Smooth muscle cell (in vitro differentiated cells): ENCODE measurements at regions not wholly inside any gene's neighbourhood (a gene's known extent, or its start where the extent isn't known, plus 50 kb on each side); places are given as distances from the start of the nearest gene placed in this dataset.

ENCODE experiments used
- DNase-seq: peaks from one replicate; lab custom pipeline; 2025; ENCODE audit not compliant: unreplicated experiment; lab: John Stamatoyannopoulos, UW
- H2AFZ ChIP-seq: fragments of 200-600 bp; sonication (generic); 2 replicates; pipeline ENCODE4 v1.6.0; 2016; ENCODE audit warnings: antibody characterized with exemption, low read depth, mild to moderate bottlenecking
- H3F3A ChIP-seq: fragments of 200-600 bp; sonication (generic); 2 replicates; pipeline ENCODE4 v1.6.0; 2017; ENCODE audit warnings: antibody characterized with exemption, low read depth
- H3K27ac ChIP-seq: fragments of 200-600 bp; sonication (generic); 2 replicates; pipeline ENCODE4 v1.5.1; 2016; ENCODE audit warnings: low read depth, mild to moderate bottlenecking
- H3K27me3 ChIP-seq: fragments of 200-600 bp; sonication (generic); 2 replicates; pipeline ENCODE4 v1.6.1; 2016; ENCODE audit warnings: low read depth, mild to moderate bottlenecking
- H3K36me3 ChIP-seq: fragments of 200-600 bp; sonication (generic); 2 replicates; pipeline ENCODE4 v1.5.1; 2016; ENCODE audit warnings: low read depth
- H3K4me1 ChIP-seq: fragments of 200-600 bp; sonication (generic); 2 replicates; pipeline ENCODE4 v1.5.1; 2016; ENCODE audit warnings: low read depth
- H3K4me2 ChIP-seq: fragments of 200-600 bp; sonication (generic); 2 replicates; pipeline ENCODE4 v1.6.0; 2016; ENCODE audit warnings: mild to moderate bottlenecking
- H3K4me3 ChIP-seq: fragments of 200-600 bp; sonication (generic); 2 replicates; pipeline ENCODE4 v1.5.1; 2016; ENCODE audit warnings: mild to moderate bottlenecking
- H3K79me2 ChIP-seq: fragments of 200-600 bp; sonication (generic); 2 replicates; pipeline ENCODE4 v1.6.0; 2016; ENCODE audit warnings: low read depth, mild to moderate bottlenecking
- H3K9ac ChIP-seq: fragments of 200-600 bp; sonication (generic); 2 replicates; pipeline ENCODE4 v1.6.0; 2016; ENCODE audit warnings: low read depth
- H3K9me3 ChIP-seq: fragments of 200-600 bp; sonication (generic); replicated peaks from 2 replicates; pipeline ENCODE4 v1.5.1; 2016; ENCODE audit warnings: low read depth
- H4K20me1 ChIP-seq: fragments of 200-600 bp; sonication (generic); 2 replicates; pipeline ENCODE4 v1.6.0; 2016; ENCODE audit warnings: low read depth
- WGBS: methylation state at CpG from one replicate; pipeline ENCODE4 v1.1.7; 2016; ENCODE audit warnings: low lambda C conversion rate; 5-methylcytosine and 5-hydroxymethylcytosine counted together
- TF ChIP-seq, protein P1 (sequence below): fragments of 200-600 bp; sonication (generic); IDR thresholded peaks from 2 replicates; pipeline ENCODE4 v1.5.1; 2017; ENCODE audit warnings: borderline replicate concordance, mild to moderate bottlenecking, antibody characterized with exemption; ENCODE audit not compliant: insufficient read depth, poor library complexity, severe bottlenecking

DNA sequence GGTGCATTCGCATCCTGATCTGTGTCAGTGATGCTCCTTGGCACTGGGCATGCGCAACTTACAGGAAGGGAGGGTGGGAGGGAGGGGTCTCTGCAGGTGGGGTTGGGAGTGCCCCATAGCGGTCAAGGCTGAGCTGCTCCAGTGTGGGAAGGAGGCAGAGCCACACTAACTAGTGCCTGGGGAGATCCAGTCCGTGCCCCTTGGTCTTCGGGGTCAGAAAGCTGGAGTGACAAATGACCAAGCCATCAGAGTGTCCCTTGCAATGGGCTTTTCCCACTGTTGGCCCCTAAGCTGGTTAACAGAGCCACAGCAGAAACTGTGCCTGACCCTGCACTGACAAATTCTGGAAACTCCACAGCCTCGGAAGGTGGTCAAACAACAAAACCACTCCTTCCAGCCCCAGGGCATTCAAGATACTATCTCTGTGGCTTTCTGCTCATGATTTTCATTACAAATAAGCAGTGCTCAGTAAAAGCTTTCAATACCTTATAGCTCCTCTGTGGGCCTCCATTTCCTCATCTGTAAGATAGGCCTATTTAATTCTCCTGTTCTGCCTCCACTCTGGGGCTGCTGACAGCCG, 138.1 kb upstream of the UNC5B start:
- H3K4me2 ChIP-seq, result no peak overlapping the region
- H3K36me3 ChIP-seq, result no peaks in the 10 kb centered on the region
- H3K27ac ChIP-seq, result no peak overlapping the region
- H3K9me3 ChIP-seq, result no peaks in the 10 kb centered on the region
- H3K27me3 ChIP-seq, result peaks cover 12% of the 10 kb centered on the region
- no peaks in the 10 kb centered on the region for H4K20me1 ChIP-seq
- no peak overlapping the region for H3K9ac ChIP-seq
- no peak overlapping the region for H3K4me3 ChIP-seq
- H3F3A ChIP-seq, result no peaks in the 10 kb centered on the region
- DNase-seq, result no peak
- TF ChIP-seq, protein P1, sequence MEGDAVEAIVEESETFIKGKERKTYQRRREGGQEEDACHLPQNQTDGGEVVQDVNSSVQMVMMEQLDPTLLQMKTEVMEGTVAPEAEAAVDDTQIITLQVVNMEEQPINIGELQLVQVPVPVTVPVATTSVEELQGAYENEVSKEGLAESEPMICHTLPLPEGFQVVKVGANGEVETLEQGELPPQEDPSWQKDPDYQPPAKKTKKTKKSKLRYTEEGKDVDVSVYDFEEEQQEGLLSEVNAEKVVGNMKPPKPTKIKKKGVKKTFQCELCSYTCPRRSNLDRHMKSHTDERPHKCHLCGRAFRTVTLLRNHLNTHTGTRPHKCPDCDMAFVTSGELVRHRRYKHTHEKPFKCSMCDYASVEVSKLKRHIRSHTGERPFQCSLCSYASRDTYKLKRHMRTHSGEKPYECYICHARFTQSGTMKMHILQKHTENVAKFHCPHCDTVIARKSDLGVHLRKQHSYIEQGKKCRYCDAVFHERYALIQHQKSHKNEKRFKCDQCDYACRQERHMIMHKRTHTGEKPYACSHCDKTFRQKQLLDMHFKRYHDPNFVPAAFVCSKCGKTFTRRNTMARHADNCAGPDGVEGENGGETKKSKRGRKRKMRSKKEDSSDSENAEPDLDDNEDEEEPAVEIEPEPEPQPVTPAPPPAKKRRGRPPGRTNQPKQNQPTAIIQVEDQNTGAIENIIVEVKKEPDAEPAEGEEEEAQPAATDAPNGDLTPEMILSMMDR, result no peak
- H3K4me1 ChIP-seq, result peaks cover 17% of the 10 kb centered on the region
- 45% methylated on average over 7 of the region's 7 CpGs for WGBS
- H3K79me2 ChIP-seq, result no peaks in the 10 kb centered on the region
- H2AFZ ChIP-seq, result no peak overlapping the region

DNA sequence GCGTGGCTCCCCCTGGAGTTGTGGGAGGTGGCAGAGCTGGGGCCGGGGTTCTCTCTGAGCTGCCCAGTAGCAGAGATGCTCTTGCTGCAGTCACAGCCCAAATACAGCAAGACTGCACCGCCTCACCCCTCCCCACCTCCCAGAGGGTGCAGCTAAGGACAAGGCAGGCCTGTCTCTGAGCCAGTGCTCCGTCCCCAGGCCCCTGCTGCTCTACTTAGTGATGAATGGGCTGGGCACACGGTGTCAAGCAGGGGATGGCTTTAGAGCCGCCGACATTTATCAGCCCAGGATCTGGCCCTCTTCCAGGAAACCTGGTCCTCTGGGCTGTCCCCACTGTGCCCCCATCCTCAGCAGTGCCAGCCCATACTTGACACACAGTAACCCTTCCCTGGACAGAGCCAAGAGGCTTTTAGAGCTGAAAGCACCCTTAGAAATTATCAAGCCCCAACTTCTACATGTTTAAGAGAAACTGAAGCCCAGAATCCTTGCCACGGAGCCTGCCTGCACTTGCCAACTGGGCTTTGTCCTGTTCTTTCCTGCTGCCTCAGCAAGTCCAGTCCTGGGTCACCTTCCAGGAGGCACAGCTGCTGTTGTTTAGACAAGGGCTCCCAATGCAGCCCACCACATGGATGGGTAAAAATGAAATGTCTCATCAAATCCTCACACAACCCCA, 137.1 kb upstream of the UNC5B start:
- no peaks in the 10 kb centered on the region for H3K9me3 ChIP-seq
- no peaks in the 10 kb centered on the region for H3F3A ChIP-seq
- no peaks in the 10 kb centered on the region for H3K79me2 ChIP-seq
- H3K27ac ChIP-seq, result no peak overlapping the region
- no peak for DNase-seq
- 53% methylated on average over 8 of the region's 8 CpGs for WGBS
- H3K9ac ChIP-seq, result no peak overlapping the region
- H3K4me2 ChIP-seq, result no peak overlapping the region
- no peak overlapping the region for H2AFZ ChIP-seq
- TF ChIP-seq, protein P1, result no peak
- no peaks in the 10 kb centered on the region for H3K36me3 ChIP-seq
- H3K4me3 ChIP-seq, result no peak overlapping the region
- no peaks in the 10 kb centered on the region for H4K20me1 ChIP-seq
- H3K27me3 ChIP-seq, result peaks cover 16% of the 10 kb centered on the region
- H3K4me1 ChIP-seq, result peaks cover 16% of the 10 kb centered on the region

DNA sequence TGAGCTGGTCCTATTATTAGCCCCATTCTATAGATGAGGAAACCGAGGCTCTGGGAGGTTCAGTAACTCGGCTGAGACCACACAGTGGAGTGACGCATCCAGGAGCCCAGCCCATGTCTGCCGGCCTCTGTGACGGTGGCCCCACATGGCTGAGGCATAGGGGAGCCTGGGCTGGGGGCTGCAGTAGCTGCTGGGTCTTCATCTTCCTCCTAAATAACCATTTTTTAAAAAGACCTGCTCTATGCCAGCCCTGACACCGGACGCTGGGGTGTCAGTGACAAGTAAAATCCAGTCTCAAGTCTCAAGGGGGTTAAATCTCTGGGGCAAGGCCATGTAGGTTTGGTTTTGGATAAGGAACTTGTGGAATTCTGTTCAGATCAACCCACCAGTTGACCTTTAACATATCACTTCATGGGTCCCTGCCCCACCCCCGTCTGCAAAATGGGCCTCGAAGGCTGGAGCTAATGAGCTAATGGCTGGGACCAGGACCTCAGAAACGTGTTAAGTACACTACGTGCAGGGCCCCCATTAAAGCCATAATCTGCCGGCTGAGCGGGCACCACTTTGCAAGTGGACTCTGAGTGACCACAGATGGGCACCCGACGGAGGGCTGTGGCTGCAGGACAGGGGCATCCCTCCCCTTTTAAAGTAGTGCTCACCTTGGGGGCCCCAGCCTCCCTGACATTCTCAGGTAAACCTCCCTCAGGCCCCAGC, 136.5 kb upstream of the UNC5B start:
- H3K9ac ChIP-seq, result no peak overlapping the region
- no peak for DNase-seq
- H4K20me1 ChIP-seq, result no peaks in the 10 kb centered on the region
- H3K27me3 ChIP-seq, result peaks cover 16% of the 10 kb centered on the region
- no peaks in the 10 kb centered on the region for H3K9me3 ChIP-seq
- 70% methylated on average over 15 of the region's 15 CpGs for whole genome bisulfite sequencing
- H3K4me2 ChIP-seq, result no peak overlapping the region
- no peak overlapping the region for H3K27ac ChIP-seq
- no peaks in the 10 kb centered on the region for H3F3A ChIP-seq
- H3K36me3 ChIP-seq, result no peaks in the 10 kb centered on the region
- no peak overlapping the region for H2AFZ ChIP-seq
- H3K4me3 ChIP-seq, result no peak overlapping the region
- H3K4me1 ChIP-seq, result peaks cover 16% of the 10 kb centered on the region
- H3K79me2 ChIP-seq, result no peaks in the 10 kb centered on the region
- TF ChIP-seq, protein P1, result no peak
